PC-3 (cell line): ENCODE measurements at regions not wholly inside any gene's neighbourhood (a gene's known extent, or its start where the extent isn't known, plus 50 kb on each side); places are given as distances from the start of the nearest gene placed in this dataset.

Source experiments
- ATAC-seq: fragments of 200-7000 bp; cut with Tn5 transposase; 2 replicates; pipeline ENCODE4 v1.9.1; 2020; ENCODE audit warnings: mild to moderate bottlenecking, moderate library complexity
- BruUV-seq: library from RNA; stranded (reverse); fragments of 400-500 nt; replicated peaks from 2 replicates; lab custom pipeline; 2021; lab: Mats Ljungman, UMichigan
- CTCF ChIA-PET: fragments of 300-600 bp; sonication (Branson Sonifier 250); formaldehyde crosslinking; loops from one replicate; lab custom pipeline; 2022; ENCODE audit warnings: antibody characterized with exemption; lab: Charles Lee
- POLR2A ChIA-PET: fragments of 300-600 bp; sonication (Branson Sonifier 250); formaldehyde crosslinking; loops from one replicate; lab custom pipeline; 2022; ENCODE audit warnings: antibody characterized with exemption; ENCODE audit not compliant: unreplicated experiment; lab: Charles Lee
- DNase-seq: peaks from one replicate; pipeline ENCODE4 v3.0.0-alpha.2; 2015
- H2AFZ ChIP-seq: fragments of 300-600 bp; sonication (generic); 2 replicates; pipeline ENCODE4 v1.6.0; 2016; ENCODE audit warnings: antibody characterized with exemption, low read length
- H3F3A ChIP-seq: fragments of 300-600 bp; sonication (generic); one replicate; pipeline ENCODE4 v1.6.0; 2017; ENCODE audit warnings: antibody characterized with exemption, low read length, control low read depth, mild to moderate bottlenecking; ENCODE audit not compliant: unreplicated experiment
- H3K27ac ChIP-seq: fragments of 300-600 bp; sonication (generic); 2 replicates; pipeline ENCODE4 v1.5.1; 2016; ENCODE audit warnings: mild to moderate bottlenecking, low read length
- H3K27me3 ChIP-seq: fragments of 300-600 bp; sonication (generic); 2 replicates; pipeline ENCODE4 v1.6.1; 2016; ENCODE audit warnings: low read length, mixed read lengths
- H3K36me3 ChIP-seq: fragments of 300-600 bp; sonication (generic); 2 replicates; pipeline ENCODE4 v1.6.1; 2016; ENCODE audit warnings: low read depth, mixed run types, low read length, mixed read lengths
- H3K4me1 ChIP-seq: fragments of 300-600 bp; sonication (generic); 2 replicates; pipeline ENCODE4 v1.5.1; 2016; ENCODE audit warnings: low read length; ENCODE audit not compliant: insufficient read depth
- H3K4me2 ChIP-seq: fragments of 300-600 bp; sonication (generic); 2 replicates; pipeline ENCODE4 v1.6.0; 2016; ENCODE audit warnings: low read length
- H3K4me3 ChIP-seq: fragments of 300-600 bp; sonication (generic); 2 replicates; pipeline ENCODE4 v1.5.1; 2016; ENCODE audit warnings: mild to moderate bottlenecking, low read length, mixed read lengths
- H3K79me2 ChIP-seq: fragments of 300-600 bp; sonication (generic); 2 replicates; pipeline ENCODE4 v1.6.1; 2017; ENCODE audit warnings: low read length, mixed read lengths
- H3K9ac ChIP-seq: fragments of 300-600 bp; sonication (generic); 2 replicates; pipeline ENCODE4 v1.6.0; 2016; ENCODE audit warnings: mild to moderate bottlenecking, low read length
- H3K9me2 ChIP-seq: fragments of 300-600 bp; sonication (generic); replicated peaks from 2 replicates; pipeline ENCODE4 v1.6.1; 2016; ENCODE audit warnings: mixed run types, low read length, mixed read lengths
- H3K9me3 ChIP-seq: fragments of 300-600 bp; sonication (generic); 2 replicates; pipeline ENCODE4 v1.6.1; 2016; ENCODE audit warnings: low read length, mixed read lengths
- H4K20me1 ChIP-seq: fragments of 300-600 bp; sonication (generic); 2 replicates; pipeline ENCODE4 v1.6.1; 2016; ENCODE audit warnings: low read length, mixed read lengths
- EZH2 ChIP-seq: fragments of 300-600 bp; sonication (generic); IDR thresholded peaks from one replicate; pipeline ENCODE4 v1.6.1; 2017; ENCODE audit warnings: antibody characterized with exemption, mild to moderate bottlenecking, low read length; ENCODE audit not compliant: unreplicated experiment
- EZH2phosphoT487 ChIP-seq: fragments of 300-600 bp; sonication (generic); IDR thresholded peaks from 2 replicates; pipeline ENCODE4 v1.6.1; 2018; ENCODE audit warnings: mild to moderate bottlenecking, antibody characterized with exemption, low read length, borderline replicate concordance
- intact Hi-C: fragments of 100-400 bp; cut with micrococcal nuclease; formaldehyde crosslinking; loops from 2 replicates; pipeline ENCODE4 v1.9.0; 2023
- TF ChIP-seq, protein P1 (sequence below): fragments of 300-600 bp; sonication (generic); conservative IDR thresholded peaks from 2 replicates; pipeline ENCODE4 v1.5.1; 2017; ENCODE audit warnings: antibody characterized with exemption, low read depth, mild to moderate bottlenecking, low read length

GRCh38 chrX:84729809-84730208 is 227.6 kb upstream of the HDX start:
- H3K27me3 ChIP-seq, result no peaks in the 10 kb centered on the region
- no peak overlapping the region for H3K9ac ChIP-seq
- ATAC-seq, result peak; percentile 97
- no peaks in the 10 kb centered on the region for H3F3A ChIP-seq
- no peak for TF ChIP-seq EZH2phosphoT487
- TF ChIP-seq, protein P1, sequence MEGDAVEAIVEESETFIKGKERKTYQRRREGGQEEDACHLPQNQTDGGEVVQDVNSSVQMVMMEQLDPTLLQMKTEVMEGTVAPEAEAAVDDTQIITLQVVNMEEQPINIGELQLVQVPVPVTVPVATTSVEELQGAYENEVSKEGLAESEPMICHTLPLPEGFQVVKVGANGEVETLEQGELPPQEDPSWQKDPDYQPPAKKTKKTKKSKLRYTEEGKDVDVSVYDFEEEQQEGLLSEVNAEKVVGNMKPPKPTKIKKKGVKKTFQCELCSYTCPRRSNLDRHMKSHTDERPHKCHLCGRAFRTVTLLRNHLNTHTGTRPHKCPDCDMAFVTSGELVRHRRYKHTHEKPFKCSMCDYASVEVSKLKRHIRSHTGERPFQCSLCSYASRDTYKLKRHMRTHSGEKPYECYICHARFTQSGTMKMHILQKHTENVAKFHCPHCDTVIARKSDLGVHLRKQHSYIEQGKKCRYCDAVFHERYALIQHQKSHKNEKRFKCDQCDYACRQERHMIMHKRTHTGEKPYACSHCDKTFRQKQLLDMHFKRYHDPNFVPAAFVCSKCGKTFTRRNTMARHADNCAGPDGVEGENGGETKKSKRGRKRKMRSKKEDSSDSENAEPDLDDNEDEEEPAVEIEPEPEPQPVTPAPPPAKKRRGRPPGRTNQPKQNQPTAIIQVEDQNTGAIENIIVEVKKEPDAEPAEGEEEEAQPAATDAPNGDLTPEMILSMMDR, result peak; percentile 85
- H3K4me3 ChIP-seq, result no peak overlapping the region
- POLR2A ChIA-PET, result no interaction called here
- intact Hi-C loops, result loop anchor here (1.0 to 10.0 kb wide), 3 partner anchors 177 to 815 kb away; no protein-coding TSS in a partner anchor
- no peaks in the 10 kb centered on the region for H3K9me2 ChIP-seq
- DNase-seq, result peak; percentile 42
- H3K9me3 ChIP-seq, result no peaks in the 10 kb centered on the region
- BruUV-seq, result no TSS peak
- H3K79me2 ChIP-seq, result no peaks in the 10 kb centered on the region
- CTCF ChIA-PET, result interaction anchor here (1.2 kb wide), 1 partner anchor 177 kb away, joined by 9 read pairs; no protein-coding TSS in a partner anchor
- H3K4me1 ChIP-seq, result no peaks in the 10 kb centered on the region
- H3K4me2 ChIP-seq, result no peak overlapping the region
- peak overlapping the region; percentile 78 for H2AFZ ChIP-seq
- H3K27ac ChIP-seq, result no peak overlapping the region
- H3K36me3 ChIP-seq, result no peaks in the 10 kb centered on the region
- H4K20me1 ChIP-seq, result no peaks in the 10 kb centered on the region

DNA sequence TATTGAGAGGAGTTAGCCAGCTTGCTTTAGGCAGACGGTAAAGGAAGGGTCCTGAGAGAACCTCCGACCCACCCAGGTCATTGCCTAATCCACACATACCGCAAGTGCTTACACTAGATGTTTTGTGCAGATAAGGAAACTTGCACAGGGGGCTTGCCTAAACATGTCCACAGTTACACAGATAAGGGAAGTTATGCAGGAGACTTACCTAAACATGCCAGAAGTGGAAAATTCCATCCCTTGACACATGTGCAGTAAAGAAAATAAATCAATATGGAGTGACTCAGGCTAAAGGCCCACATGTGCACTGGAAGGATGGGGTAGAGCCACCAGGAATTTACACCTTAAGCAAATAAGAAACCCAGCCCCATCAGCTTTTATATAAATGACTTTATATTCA is 232.8 kb upstream of the HDX start:
- H3K9me2 ChIP-seq, result no peaks in the 10 kb centered on the region
- H3K4me1 ChIP-seq, result no peaks in the 10 kb centered on the region
- H3K4me2 ChIP-seq, result no peak overlapping the region
- H3K36me3 ChIP-seq, result no peaks in the 10 kb centered on the region
- H3K4me3 ChIP-seq, result no peak overlapping the region
- ATAC-seq (no peak), DNase-seq (no peak)
- H3K27ac ChIP-seq, result no peak overlapping the region
- no peak overlapping the region for H2AFZ ChIP-seq
- BruUV-seq, result no TSS peak
- intact Hi-C loops, result loop anchor here (10.0 kb wide), 1 partner anchor 810 kb away; no protein-coding TSS in a partner anchor
- POLR2A ChIA-PET, result no interaction called here
- CTCF ChIA-PET, result no interaction called here
- H3F3A ChIP-seq, result no peaks in the 10 kb centered on the region
- TF ChIP-seq EZH2phosphoT487 (no peak), EZH2 (no peak)
- TF ChIP-seq, protein P1, result no peak
- no peaks in the 10 kb centered on the region for H3K9me3 ChIP-seq
- H3K9ac ChIP-seq, result no peak overlapping the region
- H3K27me3 ChIP-seq, result no peaks in the 10 kb centered on the region
- H4K20me1 ChIP-seq, result no peaks in the 10 kb centered on the region
- H3K79me2 ChIP-seq, result no peaks in the 10 kb centered on the region

- H3K79me2 ChIP-seq, result no peaks in the 10 kb centered on the region
- no peaks in the 10 kb centered on the region for H3F3A ChIP-seq
- no peak overlapping the region for H3K4me3 ChIP-seq
- no peaks in the 10 kb centered on the region for H3K27me3 ChIP-seq
- TF ChIP-seq EZH2 (no peak), EZH2phosphoT487 (no peak)
- TF ChIP-seq, protein P1, result no peak
- no peak overlapping the region for H3K4me2 ChIP-seq
- H2AFZ ChIP-seq, result no peak overlapping the region
- H4K20me1 ChIP-seq, result no peaks in the 10 kb centered on the region
- no peaks in the 10 kb centered on the region for H3K36me3 ChIP-seq
- ATAC-seq (no peak), DNase-seq (no peak)
- intact Hi-C loops, result loop anchor here (10.0 kb wide), 1 partner anchor 807 kb away; no protein-coding TSS in a partner anchor
- no peaks in the 10 kb centered on the region for H3K9me3 ChIP-seq
- BruUV-seq, result no TSS peak
- H3K27ac ChIP-seq, result no peak overlapping the region
- no peaks in the 10 kb centered on the region for H3K9me2 ChIP-seq
- no peak overlapping the region for H3K9ac ChIP-seq
- ChIA-PET POLR2A (no interaction called here), CTCF (no interaction called here)
- H3K4me1 ChIP-seq, result no peaks in the 10 kb centered on the region
These were observed 235.2 kb upstream of the HDX start for GRCh38 chrX:84737471-84737871.
